SK-N-SH treated with all-trans-retinoic acid at 6 μM for 48 hours (cell line): ENCODE measurements at regions not wholly inside any gene's neighbourhood (a gene's known extent, or its start where the extent isn't known, plus 50 kb on each side); places are given as distances from the start of the nearest gene placed in this dataset.

Source experiments
- ATAC-seq: fragments of 200-7000 bp; cut with Tn5 transposase; 3 replicates; pipeline ENCODE4 v1.9.1; 2020; ENCODE audit warnings: mild to moderate bottlenecking, moderate library complexity
- ARNTL ChIP-seq: fragments of 450-650 bp; formaldehyde crosslinking; IDR thresholded peaks from 2 replicates; pipeline ENCODE4 v1.5.0; 2020; ENCODE audit warnings: low read depth, mild to moderate bottlenecking, moderate library complexity, borderline replicate concordance
- BACH2 ChIP-seq: fragments of 250-450 bp; sonication (Bioruptor Pico); IDR thresholded peaks from 2 replicates; pipeline ENCODE4 v1.9.0; 2021; ENCODE audit warnings: mild to moderate bottlenecking, borderline replicate concordance
- CSDC2 ChIP-seq: fragments of 250-450 bp; sonication (Bioruptor Pico); IDR thresholded peaks from 2 replicates; pipeline ENCODE4 v1.5.0; 2020; ENCODE audit warnings: mild to moderate bottlenecking, moderate library complexity
- ISL1 ChIP-seq: fragments of 250-450 bp; sonication (Bioruptor Pico); IDR thresholded peaks from 2 replicates; pipeline ENCODE4 v2.1.2; 2022; ENCODE audit warnings: mild to moderate bottlenecking, moderate library complexity
- OSR1 ChIP-seq: fragments of 250-450 bp; sonication (Bioruptor Pico); IDR thresholded peaks from 2 replicates; pipeline ENCODE4 v1.8.0; 2022; ENCODE audit warnings: moderate library complexity, mild to moderate bottlenecking, inconsistent platforms
- PPARA ChIP-seq: fragments of 250-450 bp; sonication (Bioruptor Pico); IDR thresholded peaks from 2 replicates; pipeline ENCODE4 v1.5.0; 2020; ENCODE audit warnings: mild to moderate bottlenecking, borderline replicate concordance
- RARB ChIP-seq: fragments of 250-450 bp; sonication (Bioruptor Pico); IDR thresholded peaks from 2 replicates; pipeline ENCODE4 v1.8.0; 2021; ENCODE audit warnings: mild to moderate bottlenecking, moderate library complexity
- SNAI2 ChIP-seq: fragments of 250-450 bp; sonication (Bioruptor Pico); IDR thresholded peaks from 2 replicates; pipeline ENCODE4 v1.5.0; 2020; ENCODE audit warnings: mild to moderate bottlenecking, moderate library complexity
- TCF4 ChIP-seq: fragments of 250-450 bp; sonication (Bioruptor Pico); IDR thresholded peaks from 2 replicates; pipeline ENCODE4 v1.8.0; 2021; ENCODE audit warnings: mild to moderate bottlenecking, moderate library complexity, borderline replicate concordance
- TOX ChIP-seq: fragments of 250-450 bp; sonication (Bioruptor Pico); IDR thresholded peaks from 2 replicates; pipeline ENCODE4 v1.8.0; 2021; ENCODE audit warnings: mild to moderate bottlenecking, moderate library complexity, borderline replicate concordance
- ZC3H10 ChIP-seq: fragments of 250-450 bp; sonication (Bioruptor Pico); IDR thresholded peaks from 2 replicates; pipeline ENCODE4 v1.5.1; 2021; ENCODE audit warnings: mild to moderate bottlenecking, moderate library complexity
- ZFP3 ChIP-seq: fragments of 250-450 bp; sonication (Bioruptor Pico); IDR thresholded peaks from 2 replicates; pipeline ENCODE4 v1.5.0; 2020; ENCODE audit warnings: mild to moderate bottlenecking, moderate library complexity
- ZFP30 ChIP-seq: fragments of 450-650 bp; formaldehyde crosslinking; IDR thresholded peaks from 2 replicates; pipeline ENCODE4 v1.5.0; 2022; ENCODE audit warnings: mild to moderate bottlenecking, moderate library complexity
- ZNF565 ChIP-seq: fragments of 450-650 bp; formaldehyde crosslinking; conservative IDR thresholded peaks from 2 replicates; pipeline ENCODE4 v1.5.0; 2020; ENCODE audit warnings: low read depth, mild to moderate bottlenecking, moderate library complexity
- ZNF70 ChIP-seq: fragments of 450-650 bp; formaldehyde crosslinking; IDR thresholded peaks from 2 replicates; pipeline ENCODE4 v1.5.0; 2020; ENCODE audit warnings: mild to moderate bottlenecking, moderate library complexity
- ZNF8 ChIP-seq: fragments of 450-650 bp; formaldehyde crosslinking; IDR thresholded peaks from 2 replicates; pipeline ENCODE4 v1.5.0; 2020; ENCODE audit warnings: mild to moderate bottlenecking, moderate library complexity
- TF ChIP-seq, protein P1 (sequence below): fragments of 250-450 bp; sonication (Bioruptor Pico); IDR thresholded peaks from 2 replicates; pipeline ENCODE4 v1.8.0; 2021; ENCODE audit warnings: low read depth, mild to moderate bottlenecking, moderate library complexity, borderline replicate concordance
- TF ChIP-seq, protein P2 (sequence below): fragments of 250-450 bp; sonication (Bioruptor Pico); IDR thresholded peaks from 2 replicates; pipeline ENCODE4 v1.8.0; 2020; ENCODE audit warnings: mild to moderate bottlenecking, moderate library complexity, borderline replicate concordance
- TF ChIP-seq, protein P3 (sequence below): fragments of 250-450 bp; sonication (Bioruptor Pico); IDR thresholded peaks from 2 replicates; pipeline ENCODE4 v1.5.1; 2020; ENCODE audit warnings: low read depth, mild to moderate bottlenecking, moderate library complexity
- TF ChIP-seq, protein P4 (sequence below): fragments of 250-450 bp; sonication (Bioruptor Pico); IDR thresholded peaks from 2 replicates; pipeline ENCODE4 v1.5.0; 2020; ENCODE audit warnings: mild to moderate bottlenecking, moderate library complexity
- TF ChIP-seq, protein P5 (sequence below): fragments of 250-450 bp; sonication (Bioruptor Pico); IDR thresholded peaks from 2 replicates; pipeline ENCODE4 v1.5.1; 2021; ENCODE audit warnings: mild to moderate bottlenecking, moderate library complexity

DNA sequence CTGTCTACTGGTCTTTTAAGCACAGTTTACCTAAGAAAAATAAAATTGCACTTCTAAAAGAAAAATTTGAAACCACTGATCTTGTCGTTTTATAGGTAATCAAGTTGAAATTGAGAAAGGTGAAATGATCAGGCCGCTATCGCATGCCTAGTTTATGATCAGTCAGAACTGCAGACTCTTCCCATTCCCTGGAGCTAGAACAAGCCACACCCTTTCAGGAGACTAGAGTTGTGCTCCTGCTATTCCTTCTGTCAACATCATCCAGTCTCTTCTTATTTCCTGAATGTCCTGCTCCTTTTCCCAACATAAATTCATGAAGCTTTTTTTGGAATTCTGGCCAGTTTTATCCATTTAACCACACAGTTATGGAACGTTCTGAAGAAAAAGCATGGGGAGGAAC lies 135.1 kb downstream of the SLC7A11 start:
- no peak for TF ChIP-seq SNAI2 (CRISPR knock-in tag)
- TF ChIP-seq, protein P1, sequence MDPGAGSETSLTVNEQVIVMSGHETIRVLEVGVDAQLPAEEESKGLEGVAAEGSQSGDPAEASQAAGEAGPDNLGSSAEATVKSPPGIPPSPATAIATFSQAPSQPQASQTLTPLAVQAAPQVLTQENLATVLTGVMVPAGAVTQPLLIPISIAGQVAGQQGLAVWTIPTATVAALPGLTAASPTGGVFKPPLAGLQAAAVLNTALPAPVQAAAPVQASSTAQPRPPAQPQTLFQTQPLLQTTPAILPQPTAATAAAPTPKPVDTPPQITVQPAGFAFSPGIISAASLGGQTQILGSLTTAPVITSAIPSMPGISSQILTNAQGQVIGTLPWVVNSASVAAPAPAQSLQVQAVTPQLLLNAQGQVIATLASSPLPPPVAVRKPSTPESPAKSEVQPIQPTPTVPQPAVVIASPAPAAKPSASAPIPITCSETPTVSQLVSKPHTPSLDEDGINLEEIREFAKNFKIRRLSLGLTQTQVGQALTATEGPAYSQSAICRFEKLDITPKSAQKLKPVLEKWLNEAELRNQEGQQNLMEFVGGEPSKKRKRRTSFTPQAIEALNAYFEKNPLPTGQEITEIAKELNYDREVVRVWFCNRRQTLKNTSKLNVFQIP = no peak
- ATAC-seq = no peak

DNA sequence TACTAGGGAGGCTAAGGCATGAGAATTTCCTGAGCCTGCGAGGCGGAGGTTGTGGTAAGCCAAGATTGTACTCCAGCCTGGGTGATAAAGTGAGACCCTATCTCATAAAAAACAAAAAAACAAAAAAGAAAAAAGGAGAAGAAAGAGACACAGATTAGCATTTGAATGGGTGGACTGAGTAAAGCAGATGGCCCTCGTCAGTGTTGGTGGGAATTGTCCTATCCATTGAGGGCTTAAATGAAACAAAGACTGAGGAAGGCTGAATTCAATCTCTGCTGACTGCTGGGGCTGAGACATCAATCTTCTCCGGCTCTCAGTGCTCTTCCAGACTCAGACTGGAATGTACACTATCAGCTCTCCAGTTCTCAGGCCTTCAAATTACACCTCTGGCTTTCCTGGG lies 136.8 kb downstream of the SLC7A11 start:
- TF ChIP-seq, protein P2, sequence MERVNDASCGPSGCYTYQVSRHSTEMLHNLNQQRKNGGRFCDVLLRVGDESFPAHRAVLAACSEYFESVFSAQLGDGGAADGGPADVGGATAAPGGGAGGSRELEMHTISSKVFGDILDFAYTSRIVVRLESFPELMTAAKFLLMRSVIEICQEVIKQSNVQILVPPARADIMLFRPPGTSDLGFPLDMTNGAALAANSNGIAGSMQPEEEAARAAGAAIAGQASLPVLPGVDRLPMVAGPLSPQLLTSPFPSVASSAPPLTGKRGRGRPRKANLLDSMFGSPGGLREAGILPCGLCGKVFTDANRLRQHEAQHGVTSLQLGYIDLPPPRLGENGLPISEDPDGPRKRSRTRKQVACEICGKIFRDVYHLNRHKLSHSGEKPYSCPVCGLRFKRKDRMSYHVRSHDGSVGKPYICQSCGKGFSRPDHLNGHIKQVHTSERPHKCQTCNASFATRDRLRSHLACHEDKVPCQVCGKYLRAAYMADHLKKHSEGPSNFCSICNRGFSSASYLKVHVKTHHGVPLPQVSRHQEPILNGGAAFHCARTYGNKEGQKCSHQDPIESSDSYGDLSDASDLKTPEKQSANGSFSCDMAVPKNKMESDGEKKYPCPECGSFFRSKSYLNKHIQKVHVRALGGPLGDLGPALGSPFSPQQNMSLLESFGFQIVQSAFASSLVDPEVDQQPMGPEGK (CRISPR knock-in tag) = no peak
- TF ChIP-seq OSR1 (no peak), ARNTL (CRISPR knock-in tag) (no peak), ZFP30 (CRISPR knock-in tag) (no peak), ZNF70 (CRISPR knock-in tag) (no peak), PPARA (CRISPR knock-in tag) (no peak), ZFP3 (no peak), TCF4 (no peak), ZNF8 (CRISPR knock-in tag) (no peak), RARB (CRISPR knock-in tag) (no peak), SNAI2 (CRISPR knock-in tag) (no peak)
- TF ChIP-seq, protein P3, sequence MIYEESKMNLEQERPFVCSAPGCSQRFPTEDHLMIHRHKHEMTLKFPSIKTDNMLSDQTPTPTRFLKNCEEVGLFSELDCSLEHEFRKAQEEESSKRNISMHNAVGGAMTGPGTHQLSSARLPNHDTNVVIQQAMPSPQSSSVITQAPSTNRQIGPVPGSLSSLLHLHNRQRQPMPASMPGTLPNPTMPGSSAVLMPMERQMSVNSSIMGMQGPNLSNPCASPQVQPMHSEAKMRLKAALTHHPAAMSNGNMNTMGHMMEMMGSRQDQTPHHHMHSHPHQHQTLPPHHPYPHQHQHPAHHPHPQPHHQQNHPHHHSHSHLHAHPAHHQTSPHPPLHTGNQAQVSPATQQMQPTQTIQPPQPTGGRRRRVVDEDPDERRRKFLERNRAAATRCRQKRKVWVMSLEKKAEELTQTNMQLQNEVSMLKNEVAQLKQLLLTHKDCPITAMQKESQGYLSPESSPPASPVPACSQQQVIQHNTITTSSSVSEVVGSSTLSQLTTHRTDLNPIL (CRISPR knock-in tag) = no peak
- TF ChIP-seq, protein P4, sequence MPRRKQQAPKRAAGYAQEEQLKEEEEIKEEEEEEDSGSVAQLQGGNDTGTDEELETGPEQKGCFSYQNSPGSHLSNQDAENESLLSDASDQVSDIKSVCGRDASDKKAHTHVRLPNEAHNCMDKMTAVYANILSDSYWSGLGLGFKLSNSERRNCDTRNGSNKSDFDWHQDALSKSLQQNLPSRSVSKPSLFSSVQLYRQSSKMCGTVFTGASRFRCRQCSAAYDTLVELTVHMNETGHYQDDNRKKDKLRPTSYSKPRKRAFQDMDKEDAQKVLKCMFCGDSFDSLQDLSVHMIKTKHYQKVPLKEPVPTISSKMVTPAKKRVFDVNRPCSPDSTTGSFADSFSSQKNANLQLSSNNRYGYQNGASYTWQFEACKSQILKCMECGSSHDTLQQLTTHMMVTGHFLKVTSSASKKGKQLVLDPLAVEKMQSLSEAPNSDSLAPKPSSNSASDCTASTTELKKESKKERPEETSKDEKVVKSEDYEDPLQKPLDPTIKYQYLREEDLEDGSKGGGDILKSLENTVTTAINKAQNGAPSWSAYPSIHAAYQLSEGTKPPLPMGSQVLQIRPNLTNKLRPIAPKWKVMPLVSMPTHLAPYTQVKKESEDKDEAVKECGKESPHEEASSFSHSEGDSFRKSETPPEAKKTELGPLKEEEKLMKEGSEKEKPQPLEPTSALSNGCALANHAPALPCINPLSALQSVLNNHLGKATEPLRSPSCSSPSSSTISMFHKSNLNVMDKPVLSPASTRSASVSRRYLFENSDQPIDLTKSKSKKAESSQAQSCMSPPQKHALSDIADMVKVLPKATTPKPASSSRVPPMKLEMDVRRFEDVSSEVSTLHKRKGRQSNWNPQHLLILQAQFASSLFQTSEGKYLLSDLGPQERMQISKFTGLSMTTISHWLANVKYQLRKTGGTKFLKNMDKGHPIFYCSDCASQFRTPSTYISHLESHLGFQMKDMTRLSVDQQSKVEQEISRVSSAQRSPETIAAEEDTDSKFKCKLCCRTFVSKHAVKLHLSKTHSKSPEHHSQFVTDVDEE (CRISPR knock-in tag) = no peak
- TF ChIP-seq, protein P5, sequence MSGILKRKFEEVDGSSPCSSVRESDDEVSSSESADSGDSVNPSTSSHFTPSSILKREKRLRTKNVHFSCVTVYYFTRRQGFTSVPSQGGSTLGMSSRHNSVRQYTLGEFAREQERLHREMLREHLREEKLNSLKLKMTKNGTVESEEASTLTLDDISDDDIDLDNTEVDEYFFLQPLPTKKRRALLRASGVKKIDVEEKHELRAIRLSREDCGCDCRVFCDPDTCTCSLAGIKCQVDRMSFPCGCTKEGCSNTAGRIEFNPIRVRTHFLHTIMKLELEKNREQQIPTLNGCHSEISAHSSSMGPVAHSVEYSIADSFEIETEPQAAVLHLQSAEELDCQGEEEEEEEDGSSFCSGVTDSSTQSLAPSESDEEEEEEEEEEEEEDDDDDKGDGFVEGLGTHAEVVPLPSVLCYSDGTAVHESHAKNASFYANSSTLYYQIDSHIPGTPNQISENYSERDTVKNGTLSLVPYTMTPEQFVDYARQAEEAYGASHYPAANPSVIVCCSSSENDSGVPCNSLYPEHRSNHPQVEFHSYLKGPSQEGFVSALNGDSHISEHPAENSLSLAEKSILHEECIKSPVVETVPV (CRISPR knock-in tag) = no peak
- no peak for ATAC-seq

DNA sequence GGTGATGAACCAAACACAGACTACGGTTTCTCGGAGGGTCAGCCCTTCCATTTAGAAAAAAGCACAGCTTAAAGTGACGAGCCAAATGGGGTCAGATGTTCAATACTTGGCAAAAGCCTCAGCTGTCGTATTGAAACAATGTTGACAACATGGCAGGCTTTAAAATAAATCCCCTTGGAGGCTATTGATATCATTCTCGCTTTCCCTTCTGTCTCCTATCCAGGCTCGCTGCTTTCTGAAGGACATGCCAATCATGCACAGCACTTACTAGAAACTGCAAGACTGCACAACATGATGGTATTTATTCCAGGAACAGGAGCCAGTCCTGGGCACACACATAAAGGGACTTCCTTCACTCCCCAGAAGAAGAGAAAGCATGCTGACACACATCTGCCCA lies 137.9 kb downstream of the SLC7A11 start:
- no peak for TF ChIP-seq ZNF8 (CRISPR knock-in tag)
- TF ChIP-seq OSR1 = no peak
- TF ChIP-seq TCF4 = no peak
- no peak for TF ChIP-seq ZNF70 (CRISPR knock-in tag)
- TF ChIP-seq ZFP30 (CRISPR knock-in tag) = no peak
- no peak for TF ChIP-seq ISL1 (CRISPR knock-in tag)
- TF ChIP-seq ZC3H10 (CRISPR knock-in tag) = no peak
- no peak for TF ChIP-seq ZNF565
- no peak for TF ChIP-seq ZFP3
- no peak for TF ChIP-seq RARB (CRISPR knock-in tag)
- TF ChIP-seq SNAI2 (CRISPR knock-in tag) = no peak
- TF ChIP-seq BACH2 (CRISPR knock-in tag) = no peak
- TF ChIP-seq, protein P5 (CRISPR knock-in tag) = no peak
- TF ChIP-seq CSDC2 (CRISPR knock-in tag) = no peak
- TF ChIP-seq, protein P2 (CRISPR knock-in tag) = no peak
- TF ChIP-seq, protein P3 (CRISPR knock-in tag) = no peak
- no peak for TF ChIP-seq TOX
- TF ChIP-seq ARNTL (CRISPR knock-in tag) = no peak
- TF ChIP-seq, all 23 proteins: peak for 0
- ATAC-seq = no peak
